Hepatocyte (in vitro differentiated cells): ENCODE measurements at regions not wholly inside any gene's neighbourhood (a gene's known extent, or its start where the extent isn't known, plus 50 kb on each side); places are given as distances from the start of the nearest gene placed in this dataset.

ENCODE experiments used
- DNase-seq: peaks from one replicate; pipeline ENCODE4 v3.0.0-alpha.2; 2016; ENCODE audit warnings: low spot score
- H2AFZ ChIP-seq: fragments of 200-600 bp; sonication (generic); 2 replicates; pipeline ENCODE4 v1.6.0; 2016; ENCODE audit warnings: antibody characterized with exemption, mild to moderate bottlenecking
- H3K27ac ChIP-seq: fragments of 200-600 bp; sonication (generic); 2 replicates; pipeline ENCODE4 v1.5.1; 2016; ENCODE audit warnings: mild to moderate bottlenecking
- H3K27me3 ChIP-seq: fragments of 200-600 bp; sonication (generic); 2 replicates; pipeline ENCODE4 v1.6.1; 2016
- H3K36me3 ChIP-seq: fragments of 200-600 bp; sonication (generic); replicated peaks from 2 replicates; pipeline ENCODE4 v1.5.1; 2016; ENCODE audit warnings: low read depth; ENCODE audit not compliant: insufficient read depth
- H3K4me1 ChIP-seq: fragments of 200-600 bp; sonication (generic); 2 replicates; pipeline ENCODE4 v1.5.1; 2016; ENCODE audit warnings: mild to moderate bottlenecking, moderate library complexity; ENCODE audit not compliant: insufficient read depth
- H3K4me2 ChIP-seq: fragments of 200-600 bp; sonication (generic); 2 replicates; pipeline ENCODE4 v1.6.0; 2016
- H3K4me3 ChIP-seq: fragments of 200-600 bp; sonication (generic); 2 replicates; pipeline ENCODE4 v1.5.1; 2016; ENCODE audit warnings: mild to moderate bottlenecking
- H3K79me2 ChIP-seq: fragments of 200-600 bp; sonication (generic); 2 replicates; pipeline ENCODE4 v1.6.0; 2017; ENCODE audit warnings: mild to moderate bottlenecking
- H3K9me2 ChIP-seq: fragments of 200-600 bp; sonication (generic); replicated peaks from 2 replicates; pipeline ENCODE4 v1.6.0; 2017; ENCODE audit warnings: mild to moderate bottlenecking; ENCODE audit not compliant: insufficient read depth
- H3K9me3 ChIP-seq: fragments of 200-600 bp; sonication (generic); 2 replicates; pipeline ENCODE4 v1.5.1; 2016; ENCODE audit warnings: low read depth, mild to moderate bottlenecking
- H4K20me1 ChIP-seq: fragments of 200-600 bp; sonication (generic); 2 replicates; pipeline ENCODE4 v1.6.0; 2016; ENCODE audit warnings: mild to moderate bottlenecking; ENCODE audit not compliant: insufficient read depth, poor library complexity, severe bottlenecking
- CTCF ChIP-seq: fragments of 200-600 bp; sonication (generic); IDR thresholded peaks from 2 replicates; pipeline ENCODE4 v1.5.1; 2016; ENCODE audit warnings: antibody characterized with exemption, mild to moderate bottlenecking; ENCODE audit not compliant: poor library complexity
- EZH2 ChIP-seq: fragments of 200-600 bp; sonication (generic); IDR thresholded peaks from 2 replicates; pipeline ENCODE4 v1.6.1; 2016; ENCODE audit warnings: antibody characterized with exemption, mild to moderate bottlenecking, borderline replicate concordance
- EZH2phosphoT487 ChIP-seq: fragments of 200-600 bp; sonication (generic); IDR thresholded peaks from one replicate; pipeline ENCODE4 v1.6.1; 2018; ENCODE audit warnings: antibody characterized with exemption, mild to moderate bottlenecking, low read depth, moderate library complexity; ENCODE audit not compliant: unreplicated experiment, severe bottlenecking
- WGBS: methylation state at CpG from one replicate; pipeline ENCODE4 v1.1.6; 2016; ENCODE audit warnings: low lambda C conversion rate; ENCODE audit errors: missing lambda C conversion rate; 5-methylcytosine and 5-hydroxymethylcytosine counted together

GRCh38 chr1:60636946-60637345 is 445.4 kb upstream of the NFIA start:
- H3K4me3 ChIP-seq, result no peak overlapping the region
- no peaks in the 10 kb centered on the region for H3K36me3 ChIP-seq
- no peaks in the 10 kb centered on the region for H3K9me2 ChIP-seq
- no peaks in the 10 kb centered on the region for H3K4me1 ChIP-seq
- no peak overlapping the region for H3K27ac ChIP-seq
- no peak overlapping the region for H2AFZ ChIP-seq
- no peak overlapping the region for H3K4me2 ChIP-seq
- H3K27me3 ChIP-seq, result no peaks in the 10 kb centered on the region
- WGBS, result 80% methylated on average over 2 of the region's 2 CpGs
- TF ChIP-seq EZH2phosphoT487, result no peak
- TF ChIP-seq CTCF, result no peak
- TF ChIP-seq EZH2, result no peak
- no peaks in the 10 kb centered on the region for H3K79me2 ChIP-seq
- no peak for DNase-seq
- H3K9me3 ChIP-seq, result no peaks in the 10 kb centered on the region
- H4K20me1 ChIP-seq, result no peaks in the 10 kb centered on the region

- H4K20me1 ChIP-seq, result no peaks in the 10 kb centered on the region
- H3K27ac ChIP-seq, result no peak overlapping the region
- no peaks in the 10 kb centered on the region for H3K36me3 ChIP-seq
- TF ChIP-seq CTCF (no peak), EZH2phosphoT487 (no peak), EZH2 (no peak)
- H3K79me2 ChIP-seq, result no peaks in the 10 kb centered on the region
- no peaks in the 10 kb centered on the region for H3K9me3 ChIP-seq
- H3K27me3 ChIP-seq, result no peaks in the 10 kb centered on the region
- no peaks in the 10 kb centered on the region for H3K4me1 ChIP-seq
- no peak overlapping the region for H2AFZ ChIP-seq
- WGBS, result 69% methylated on average over 6 of the region's 6 CpGs
- H3K4me3 ChIP-seq, result no peak overlapping the region
- no peaks in the 10 kb centered on the region for H3K9me2 ChIP-seq
- DNase-seq, result no peak
- no peak overlapping the region for H3K4me2 ChIP-seq
Observed at GRCh38 chr1:60634106-60634505, 448.3 kb upstream of the NFIA start.

- no peak for TF ChIP-seq EZH2
- TF ChIP-seq EZH2phosphoT487, result no peak
- TF ChIP-seq CTCF, result no peak
- H3K79me2 ChIP-seq, result no peaks in the 10 kb centered on the region
- H3K27me3 ChIP-seq, result no peaks in the 10 kb centered on the region
- no peak overlapping the region for H2AFZ ChIP-seq
- no peak overlapping the region for H3K4me3 ChIP-seq
- 75% methylated on average over 2 of the region's 2 CpGs for WGBS
- no peak for DNase-seq
- H3K27ac ChIP-seq, result no peak overlapping the region
- no peaks in the 10 kb centered on the region for H3K36me3 ChIP-seq
- no peak overlapping the region for H3K4me2 ChIP-seq
- peaks cover 13% of the 10 kb centered on the region for H3K4me1 ChIP-seq
- no peaks in the 10 kb centered on the region for H3K9me2 ChIP-seq
- H3K9me3 ChIP-seq, result no peaks in the 10 kb centered on the region
- H4K20me1 ChIP-seq, result no peaks in the 10 kb centered on the region
Observed at GRCh38 chr1:60622486-60622885, 459.9 kb upstream of the NFIA start.

GRCh38 chr1:60621368-60621851 is 461.0 kb upstream of the NFIA start:
- no peak for TF ChIP-seq EZH2phosphoT487
- TF ChIP-seq EZH2, result no peak
- TF ChIP-seq CTCF, result no peak
- no peak overlapping the region for H2AFZ ChIP-seq
- H3K4me3 ChIP-seq, result no peak overlapping the region
- H3K9me3 ChIP-seq, result no peaks in the 10 kb centered on the region
- H3K4me1 ChIP-seq, result peaks cover 13% of the 10 kb centered on the region
- peak overlapping the region; percentile 49 for H3K4me2 ChIP-seq
- no peaks in the 10 kb centered on the region for H3K36me3 ChIP-seq
- no peaks in the 10 kb centered on the region for H3K27me3 ChIP-seq
- 54% methylated on average over 10 of the region's 10 CpGs for WGBS
- no peak overlapping the region for H3K27ac ChIP-seq
- no peaks in the 10 kb centered on the region for H3K79me2 ChIP-seq
- peak; percentile 14 for DNase-seq
- no peaks in the 10 kb centered on the region for H3K9me2 ChIP-seq
- H4K20me1 ChIP-seq, result no peaks in the 10 kb centered on the region
